GM12878 (cell line): ENCODE measurements at regions not wholly inside any gene's neighbourhood (a gene's known extent, or its start where the extent isn't known, plus 50 kb on each side); places are given as distances from the start of the nearest gene placed in this dataset.

Experiments used
- ATAC-seq: fragments of 200-7000 bp; cut with Tn5 transposase; 3 replicates; pipeline ENCODE4 v1.9.1; 2020; ENCODE audit warnings: mild to moderate bottlenecking, moderate library complexity
- BruUV-seq: library from RNA; stranded (reverse); fragments of 400-500 nt; replicated peaks from 2 replicates; lab custom pipeline; 2021; lab: Mats Ljungman, UMichigan
- CTCF ChIA-PET: fragments of 300-600 bp; sonication (Branson Sonifier 250); formaldehyde crosslinking; extraction: SDS; loops from one replicate; lab custom pipeline; 2021; ENCODE audit warnings: inconsistent platforms; lab: Yijun Ruan, JAX
- POLR2A ChIA-PET: fragments of 350-600 bp; formaldehyde crosslinking; extraction: SDS; loops from one replicate; lab custom pipeline; 2021; ENCODE audit warnings: inconsistent platforms; lab: Charles Lee
- RAD21 ChIA-PET: fragments of 300-600 bp; sonication (Branson Sonifier 250); formaldehyde crosslinking; loops from one replicate; lab custom pipeline; 2023; ENCODE audit warnings: antibody characterized with exemption; ENCODE audit not compliant: unreplicated experiment; lab: Charles Lee
- SMC1A ChIA-PET: fragments of 300-600 bp; sonication (Branson Sonifier 250); formaldehyde crosslinking; loops from one replicate; lab custom pipeline; 2023; ENCODE audit not compliant: unreplicated experiment, uncharacterized antibody; lab: Charles Lee
- DNase-seq: peaks from one replicate; pipeline ENCODE4 v3.0.0-alpha.2; 2011; ENCODE audit warnings: low read depth, low spot score
- FAIRE-seq: peaks from 3 replicates; lab custom pipeline; 2011; peaks lifted over from hg19 to GRCh38; lab: Jason Lieb, UNC
- H2AFZ ChIP-seq: 2 replicates; pipeline ENCODE4 v1.6.0; 2011; ENCODE audit warnings: low read depth, low read length, control low read depth; ENCODE audit not compliant: control insufficient read depth
- H3K27ac ChIP-seq: 2 replicates; pipeline ENCODE4 v1.5.1; 2011; ENCODE audit warnings: control low read depth; ENCODE audit not compliant: control insufficient read depth, insufficient read depth
- H3K27me3 ChIP-seq, 2 experiments: replicated peaks in 1 of 2; 2 replicates each; pipeline versions ENCODE4 v1.6.0 to v1.6.1; 2011; ENCODE audit warnings: low read length in 1 of 2; ENCODE audit not compliant: control insufficient read depth in 2 of 2, insufficient read depth in 2 of 2
- H3K36me3 ChIP-seq, 2 experiments: 2 replicates each; pipeline ENCODE4 v1.5.1; 2011; ENCODE audit warnings: low read length in 1 of 2; ENCODE audit not compliant: control insufficient read depth in 2 of 2, insufficient read depth in 2 of 2
- H3K4me1 ChIP-seq: 2 replicates; pipeline ENCODE4 v1.6.1; 2011; ENCODE audit warnings: mild to moderate bottlenecking, low read length, moderate library complexity, mixed read lengths; ENCODE audit not compliant: control insufficient read depth, insufficient read depth
- H3K4me2 ChIP-seq: 2 replicates; pipeline ENCODE4 v1.6.0; 2011; ENCODE audit warnings: control low read depth; ENCODE audit not compliant: control insufficient read depth, insufficient read depth
- H3K4me3 ChIP-seq: fragments of 200-600 bp; sonication (generic); 2 replicates; pipeline ENCODE4 v1.5.1; 2016
- H3K79me2 ChIP-seq: 2 replicates; pipeline ENCODE4 v1.6.0; 2011; ENCODE audit warnings: low read length; ENCODE audit not compliant: control insufficient read depth, insufficient read depth
- H3K9ac ChIP-seq: 2 replicates; pipeline ENCODE4 v1.8.0; 2011; ENCODE audit warnings: low read length, control low read depth, mixed read lengths; ENCODE audit not compliant: control insufficient read depth, insufficient read depth
- H3K9me3 ChIP-seq: replicated peaks from 3 replicates; pipeline ENCODE4 v1.5.1; 2011; ENCODE audit warnings: mild to moderate bottlenecking, low read length; ENCODE audit not compliant: control insufficient read depth, insufficient read depth
- H4K20me1 ChIP-seq: 2 replicates; pipeline ENCODE4 v1.6.0; 2011; ENCODE audit not compliant: control insufficient read depth, insufficient read depth
- BACH1 ChIP-seq: fragments of 450-650 bp; IDR thresholded peaks from 2 replicates; pipeline ENCODE4 v1.6.1; 2017; ENCODE audit warnings: mild to moderate bottlenecking, borderline replicate concordance
- BCLAF1 ChIP-seq: fragments of 450-650 bp; IDR thresholded peaks from 2 replicates; pipeline ENCODE4 v1.6.1; 2017; ENCODE audit warnings: antibody characterized with exemption, mild to moderate bottlenecking, moderate library complexity
- FOXM1 ChIP-seq: IDR thresholded peaks from 2 replicates; pipeline ENCODE4 v1.6.1; 2012; ENCODE audit warnings: low read depth, mild to moderate bottlenecking, inconsistent platforms, low read length, moderate library complexity
- HCFC1 ChIP-seq: fragments of 150-350 bp; IDR thresholded peaks from 2 replicates; pipeline ENCODE4 v1.6.1; 2014; ENCODE audit warnings: low read length
- KDM1A ChIP-seq: fragments of 200-600 bp; sonication (generic); IDR thresholded peaks from 2 replicates; pipeline ENCODE4 v1.6.1; 2016; ENCODE audit warnings: borderline replicate concordance
- MEF2B ChIP-seq: fragments of 450-650 bp; IDR thresholded peaks from 2 replicates; pipeline ENCODE4 v1.6.1; 2018; ENCODE audit warnings: mild to moderate bottlenecking, moderate library complexity; ENCODE audit not compliant: partially characterized antibody, poor library complexity, severe bottlenecking
- NR2C1 ChIP-seq: fragments of 450-650 bp; IDR thresholded peaks from 2 replicates; pipeline ENCODE4 v1.6.1; 2017; ENCODE audit warnings: antibody characterized with exemption, mild to moderate bottlenecking, moderate library complexity
- NR2C2 ChIP-seq: IDR thresholded peaks from 2 replicates; pipeline ENCODE4 v1.6.1; 2011; ENCODE audit warnings: borderline replicate concordance, low read depth; ENCODE audit not compliant: control insufficient read depth, insufficient read length
- POLR2AphosphoS2 ChIP-seq: IDR thresholded peaks from 2 replicates; pipeline ENCODE4 v1.6.1; 2011; ENCODE audit warnings: low read depth, mild to moderate bottlenecking, low read length, improper control_type of control experiment, moderate library complexity
- RAD21 ChIP-seq: IDR thresholded peaks from 2 replicates; pipeline ENCODE4 v1.6.1; 2011; ENCODE audit warnings: mild to moderate bottlenecking, low read depth, low read length, moderate library complexity; ENCODE audit not compliant: insufficient read depth
- SIX5 ChIP-seq: IDR thresholded peaks from 2 replicates; pipeline ENCODE4 v1.6.1; 2011; ENCODE audit warnings: mild to moderate bottlenecking, low read depth, low read length, moderate library complexity; ENCODE audit not compliant: severe bottlenecking
- SMC3 ChIP-seq: IDR thresholded peaks from 2 replicates; pipeline ENCODE4 v1.6.1; 2011; ENCODE audit warnings: low read length, improper control_type of control experiment, borderline replicate concordance
- SREBF2 ChIP-seq: IDR thresholded peaks from 2 replicates; pipeline ENCODE4 v1.6.1; 2012; ENCODE audit warnings: mild to moderate bottlenecking, low read length
- SUPT20H ChIP-seq: IDR thresholded peaks from 2 replicates; pipeline ENCODE4 v1.6.1; 2011; ENCODE audit warnings: low read depth, mild to moderate bottlenecking, low read length, moderate library complexity, borderline replicate concordance; ENCODE audit not compliant: control insufficient read depth
- TCF3 ChIP-seq: IDR thresholded peaks from 2 replicates; pipeline ENCODE4 v1.6.1; 2012; ENCODE audit warnings: low read depth, mild to moderate bottlenecking, low read length, borderline replicate concordance; ENCODE audit not compliant: insufficient read depth
- YBX1 ChIP-seq: fragments of 450-650 bp; IDR thresholded peaks from 2 replicates; pipeline ENCODE4 v1.6.1; 2016; ENCODE audit warnings: antibody characterized with exemption
- YY1 ChIP-seq: IDR thresholded peaks from 2 replicates; pipeline ENCODE4 v1.6.1; 2011; ENCODE audit warnings: low read depth, mild to moderate bottlenecking, low read length
- ZNF384 ChIP-seq: IDR thresholded peaks from 2 replicates; pipeline ENCODE4 v1.6.1; 2012; ENCODE audit warnings: low read depth, mild to moderate bottlenecking, low read length, improper control_type of control experiment, borderline replicate concordance
- ZNF622 ChIP-seq: fragments of 450-650 bp; IDR thresholded peaks from 2 replicates; pipeline ENCODE4 v1.6.1; 2017; ENCODE audit warnings: mild to moderate bottlenecking, inconsistent platforms
- WGBS: methylation state at CpG from one replicate; pipeline ENCODE4 v1.1.6; 2016; ENCODE audit warnings: low lambda C conversion rate; ENCODE audit not compliant: insufficient replicate concordance, insufficient coverage; ENCODE audit errors: missing lambda C conversion rate; 5-methylcytosine and 5-hydroxymethylcytosine counted together
- in situ Hi-C: fragments of 300-500 bp; cut with MboI; formaldehyde crosslinking; loops from 9 replicates; pipeline ENCODE4 v1.14.3; 2018; ENCODE audit warnings: mixed read lengths
- intact Hi-C: fragments of 100-400 bp; cut with micrococcal nuclease; formaldehyde crosslinking; loops from one replicate; pipeline ENCODE4 v1.14.2; 2022; ENCODE audit not compliant: unreplicated experiment
- TF ChIP-seq, protein P1 (sequence below): IDR thresholded peaks from 2 replicates; pipeline ENCODE4 v1.6.1; 2011; ENCODE audit warnings: low read depth, mild to moderate bottlenecking, low read length, moderate library complexity, borderline replicate concordance; ENCODE audit errors: extremely low read depth

DNA sequence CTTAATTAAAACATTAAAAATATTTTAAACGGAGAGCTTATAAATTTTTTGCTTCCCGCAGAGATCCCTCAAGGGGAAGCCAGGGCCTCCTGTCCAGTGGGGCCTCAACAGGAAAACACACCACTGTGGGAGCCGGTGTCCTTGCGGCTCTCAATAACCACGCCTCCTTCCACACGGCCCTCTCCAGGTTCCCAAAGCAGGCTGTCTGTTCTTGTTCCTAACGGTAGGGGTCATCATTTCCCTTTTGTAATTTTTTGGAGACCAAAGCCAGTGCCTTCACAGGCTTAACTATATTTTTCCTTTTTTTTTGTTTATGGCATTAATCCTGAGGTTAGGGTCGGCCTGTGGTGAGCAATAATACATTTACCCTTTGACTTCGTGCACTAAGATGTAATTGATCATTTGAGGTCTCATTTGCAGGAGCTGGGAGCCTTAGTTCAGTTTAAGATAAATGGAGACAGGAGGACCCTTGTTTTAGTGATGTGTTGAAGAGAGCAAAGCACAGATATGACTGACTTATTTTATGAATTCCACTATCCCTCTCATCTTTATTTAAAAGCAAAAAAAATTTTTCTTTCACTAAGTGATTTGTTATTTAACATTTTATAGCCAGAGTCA lies 77.5 kb upstream of the N4BP1 start:
- ChIA-PET SMC1A (interaction anchor here (0.8 to 1.4 kb wide), 6 partner anchors 13 to 678 kb away, joined by 3 to 4 read pairs (median 4); no protein-coding TSS in a partner anchor), POLR2A (interaction anchor here (1.3 kb wide), 1 partner anchor 664 kb away, joined by 3 read pairs; no protein-coding TSS in a partner anchor), CTCF (interaction anchor here (0.8 to 3.7 kb wide), 10 partner anchors 10 to 667 kb away, joined by 3 to 61 read pairs (median 3); no protein-coding TSS in a partner anchor), RAD21 (interaction anchor here (1.0 to 1.6 kb wide), 4 partner anchors 520 to 665 kb away, joined by 3 to 12 read pairs (median 4); no protein-coding TSS in a partner anchor)
- no peaks in the 10 kb centered on the region for H3K79me2 ChIP-seq
- 3% methylated on average over 9 of the region's 9 CpGs for WGBS
- FAIRE-seq (peak; percentile 94), DNase-seq (peak; percentile 13), ATAC-seq (peak; percentile 97)
- in situ Hi-C loops, result no loop called here
- H2AFZ ChIP-seq, result no peak overlapping the region
- intact Hi-C loops, result loop anchor here (1.0 to 10.0 kb wide), 3 partner anchors 307 to 663 kb away; no protein-coding TSS in a partner anchor
- BruUV-seq, result no TSS peak
- H3K4me1 ChIP-seq, result no peaks in the 10 kb centered on the region
- H3K4me2 ChIP-seq, result no peak overlapping the region
- H3K27ac ChIP-seq, result no peak overlapping the region
- H3K4me3 ChIP-seq, result no peak overlapping the region
- no peak overlapping the region for H3K9ac ChIP-seq
- no peaks in the 10 kb centered on the region for H3K36me3 ChIP-seq
- H3K9me3 ChIP-seq, result no peaks in the 10 kb centered on the region
- H3K27me3 ChIP-seq, result no peaks in the 10 kb centered on the region; a peak in 1 of 4 replicates
- no peaks in the 10 kb centered on the region for H4K20me1 ChIP-seq
- TF ChIP-seq SMC3 (peak; percentile 72), RAD21 (peak; percentile 85), SREBF2 (no peak), BCLAF1 (no peak), BACH1 (no peak), NR2C1 (no peak), ZNF384 (no peak), SIX5 (no peak), SUPT20H (no peak), POLR2AphosphoS2 (no peak), HCFC1 (no peak), NR2C2 (no peak), ZNF622 (no peak), YBX1 (no peak), MEF2B (no peak), YY1 (no peak), KDM1A (no peak), FOXM1 (no peak), TCF3 (no peak)
- TF ChIP-seq, protein P1, sequence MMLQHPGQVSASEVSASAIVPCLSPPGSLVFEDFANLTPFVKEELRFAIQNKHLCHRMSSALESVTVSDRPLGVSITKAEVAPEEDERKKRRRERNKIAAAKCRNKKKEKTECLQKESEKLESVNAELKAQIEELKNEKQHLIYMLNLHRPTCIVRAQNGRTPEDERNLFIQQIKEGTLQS, result no peak
